ENCODE measurements at regions not wholly inside any gene's neighbourhood (a gene's known extent, or its start where the extent isn't known, plus 50 kb on each side); places are given as distances from the start of the nearest gene placed in this dataset.

DNA sequence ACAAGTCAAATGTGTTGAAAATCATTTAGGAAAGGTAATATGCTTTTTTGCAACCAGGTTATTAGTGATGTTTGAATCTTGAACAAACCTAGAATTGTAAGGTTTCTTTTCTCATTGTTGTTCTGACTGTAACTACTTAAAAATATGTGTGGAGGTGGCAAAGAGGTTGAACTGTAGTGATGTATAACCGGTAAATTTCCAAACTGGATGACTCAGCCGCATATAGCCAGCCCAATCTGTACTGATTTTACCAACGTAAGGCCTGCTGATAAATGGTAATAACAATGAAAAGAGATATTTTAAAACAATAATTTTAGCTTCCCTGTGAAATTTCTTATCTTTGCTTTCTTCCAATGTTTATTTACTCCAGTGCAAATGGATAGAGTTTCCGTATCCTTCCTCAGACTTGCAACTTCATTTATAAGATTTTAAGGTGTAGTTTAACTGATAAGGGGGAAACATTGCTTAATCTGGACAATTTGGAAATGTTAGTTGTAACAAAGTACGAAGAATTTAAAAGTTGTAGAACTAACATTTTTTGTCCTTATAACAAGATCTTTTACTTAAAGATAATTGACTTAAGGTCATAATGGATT lies 1170.4 kb upstream of the ZEB2 start:
- H3K79me2 ChIP-seq (ENCODE audit: control insufficient read depth, insufficient read depth, low read length): no peaks in the 10 kb centered on the region
- H3K27me3 ChIP-seq (replicated peaks in 1 of 4; ENCODE audit: control extremely low read depth in 1 of 4, control insufficient read depth in 3 of 4, insufficient read depth in 4 of 4, low read length in 3 of 4): no peaks in the 10 kb centered on the region
- peaks cover 15 to 16% of the 10 kb centered on the region in 2 donors for H3K4me1 ChIP-seq (ENCODE audit: control insufficient read depth in 2 of 2, insufficient read depth in 2 of 2, low read length in 2 of 2)
- Mint-ChIP-seq H3K27me3 (no peaks in the 10 kb centered on the region), H3K27ac (no peak overlapping the region), H3K4me3 (no peak overlapping the region), H3K9me3 (ENCODE audit: insufficient read depth) (no peaks in the 10 kb centered on the region), H3K4me1 (peaks cover 43% of the 10 kb centered on the region)
- H4K20me1 ChIP-seq (ENCODE audit: control insufficient read depth, insufficient read depth, low read length, poor library complexity, severe bottlenecking): no peaks in the 10 kb centered on the region
- H2AFZ ChIP-seq (ENCODE audit: insufficient read depth, low read depth, low read length, poor library complexity, severe bottlenecking): no peak overlapping the region
- no peak for DNase-seq
- WGBS (ENCODE audit: insufficient coverage): no CpG with 5 or more reads among the region's 5 CpGs
- H3K36me3 ChIP-seq (replicated peaks in 1 of 2; ENCODE audit: control extremely low read depth in 1 of 2, control insufficient read depth in 1 of 2, extremely low read depth in 1 of 2, insufficient read depth in 2 of 2, low read length in 1 of 2): no peaks in the 10 kb centered on the region
- ATAC-seq (ENCODE audit: low read depth): no peak
- TF ChIP-seq CTCF (IDR thresholded peaks at IDR 0.05): no peak
- TF ChIP-seq EZH2 (IDR thresholded peaks at IDR 0.05; ENCODE audit: borderline replicate concordance, insufficient read depth, low read depth, low read length, poor library complexity, severe bottlenecking): no peak
- ChIA-PET CTCF (no interaction called here), POLR2A (no interaction called here)
- no peak overlapping the region for H3K27ac ChIP-seq (ENCODE audit: low read length in 2 of 2)
- H3K9me3 ChIP-seq (ENCODE audit: control extremely low read depth in 1 of 3, control insufficient read depth in 2 of 3, insufficient read depth in 1 of 3, low read length in 2 of 3): no peaks in the 10 kb centered on the region
- H3K4me3 ChIP-seq (ENCODE audit: control extremely low read depth in 1 of 5, extremely low read depth in 1 of 5, insufficient read depth in 1 of 5, low read depth in 2 of 5, low read length in 4 of 5): no peak overlapping the region
- intact Hi-C loops (cut with micrococcal nuclease): loop anchor here (10.0 kb wide), 1 partner anchor 45 kb away; no protein-coding TSS in a partner anchor
- H3K9ac ChIP-seq (ENCODE audit: low read length): no peak overlapping the region
- H3K4me2 ChIP-seq (replicated peaks; ENCODE audit: low read depth, low read length, poor library complexity, severe bottlenecking): no peak overlapping the region

DNA sequence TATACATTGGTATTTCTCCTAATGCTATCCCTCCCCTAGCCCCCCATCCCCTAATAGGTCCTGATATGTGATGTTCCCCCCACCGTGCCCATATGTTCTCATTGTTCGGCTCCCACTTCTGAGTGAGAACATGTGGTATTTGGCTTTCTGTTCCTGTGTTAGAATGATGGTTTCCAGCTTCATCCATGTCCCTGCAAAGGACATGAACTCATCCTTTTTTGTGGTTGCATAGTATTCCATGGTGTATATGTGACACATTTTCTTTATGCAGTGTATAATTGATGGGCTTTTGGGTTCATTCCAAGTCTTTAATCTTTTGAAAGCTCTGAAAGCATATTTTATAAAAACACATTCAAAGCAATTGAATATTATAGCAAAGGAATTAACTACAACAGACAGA lies 1169.4 kb upstream of the ZEB2 start:
- Histone ChIP-seq H3K4me3 (ENCODE audit: control extremely low read depth in 1 of 5, extremely low read depth in 1 of 5, insufficient read depth in 1 of 5, low read depth in 2 of 5, low read length in 4 of 5) (no peak overlapping the region), H3K4me1 (ENCODE audit: control insufficient read depth in 2 of 2, insufficient read depth in 2 of 2, low read length in 2 of 2) (peaks cover 15 to 16% of the 10 kb centered on the region in 2 donors), H3K4me2 (replicated peaks; ENCODE audit: low read depth, low read length, poor library complexity, severe bottlenecking) (no peak overlapping the region), H3K27ac (ENCODE audit: low read length in 2 of 2) (no peak overlapping the region), H2AFZ (ENCODE audit: insufficient read depth, low read depth, low read length, poor library complexity, severe bottlenecking) (no peak overlapping the region), H3K27me3 (replicated peaks in 1 of 4; ENCODE audit: control extremely low read depth in 1 of 4, control insufficient read depth in 3 of 4, insufficient read depth in 4 of 4, low read length in 3 of 4) (no peaks in the 10 kb centered on the region), H3K9me3 (ENCODE audit: control extremely low read depth in 1 of 3, control insufficient read depth in 2 of 3, insufficient read depth in 1 of 3, low read length in 2 of 3) (no peaks in the 10 kb centered on the region), H3K9ac (ENCODE audit: low read length) (no peak overlapping the region), H4K20me1 (ENCODE audit: control insufficient read depth, insufficient read depth, low read length, poor library complexity, severe bottlenecking) (no peaks in the 10 kb centered on the region), H3K36me3 (replicated peaks in 1 of 2; ENCODE audit: control extremely low read depth in 1 of 2, control insufficient read depth in 1 of 2, extremely low read depth in 1 of 2, insufficient read depth in 2 of 2, low read length in 1 of 2) (no peaks in the 10 kb centered on the region), H3K79me2 (ENCODE audit: control insufficient read depth, insufficient read depth, low read length) (no peaks in the 10 kb centered on the region)
- H3K4me1 Mint-ChIP-seq: peaks cover 38% of the 10 kb centered on the region
- CTCF ChIA-PET: no interaction called here
- no peak overlapping the region for H3K4me3 Mint-ChIP-seq
- H3K27me3 Mint-ChIP-seq: no peaks in the 10 kb centered on the region
- no peaks in the 10 kb centered on the region for H3K9me3 Mint-ChIP-seq (ENCODE audit: insufficient read depth)
- POLR2A ChIA-PET: no interaction called here
- intact Hi-C loops (cut with micrococcal nuclease): no loop called here
- DNase-seq (no peak), ATAC-seq (ENCODE audit: low read depth) (no peak)
- 83% methylated on average over 1 of the region's 2 CpGs for WGBS (ENCODE audit: insufficient coverage)
- peak overlapping the region; percentile 60 for H3K27ac Mint-ChIP-seq
- TF ChIP-seq EZH2 (IDR thresholded peaks at IDR 0.05; ENCODE audit: borderline replicate concordance, insufficient read depth, low read depth, low read length, poor library complexity, severe bottlenecking) (no peak), CTCF (IDR thresholded peaks at IDR 0.05) (no peak)
